ENCODE measurements at regions not wholly inside any gene's neighbourhood (a gene's known extent, or its start where the extent isn't known, plus 50 kb on each side); places are given as distances from the start of the nearest gene placed in this dataset.

DNA sequence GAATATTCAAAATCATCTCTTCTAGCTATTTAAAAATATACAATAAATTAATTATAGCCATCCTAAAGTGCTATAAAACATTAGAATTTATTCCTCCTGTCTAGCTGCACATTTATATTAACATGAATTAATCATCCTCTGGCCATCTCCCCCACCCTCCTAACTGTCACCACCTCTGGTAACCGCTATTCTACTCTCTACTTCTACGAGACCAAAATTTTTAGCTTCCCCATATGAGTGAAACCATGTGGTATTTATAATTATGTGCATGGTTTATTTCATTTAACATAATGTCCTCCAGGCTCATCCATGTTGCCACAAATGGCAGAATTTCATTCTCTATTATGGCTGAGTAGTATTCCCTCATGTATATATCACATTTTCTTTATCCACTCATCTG is 265.2 kb downstream of the COG6 start:
- Histone ChIP-seq H3K79me2 (ENCODE audit: control insufficient read depth, insufficient read depth, low read length) (no peaks in the 10 kb centered on the region), H4K20me1 (ENCODE audit: control insufficient read depth, extremely low read depth, insufficient read depth, low read length) (no peaks in the 10 kb centered on the region), H3K9ac (ENCODE audit: control insufficient read depth, extremely low read depth, insufficient read depth, low read length) (no peak overlapping the region), H3K4me1 (ENCODE audit: control insufficient read depth, extremely low read depth, insufficient read depth, low read length) (no peaks in the 10 kb centered on the region), H3K9me1 (ENCODE audit: control insufficient read depth, extremely low read depth, insufficient read depth, low read length) (no peaks in the 10 kb centered on the region), H3K4me2 (ENCODE audit: control insufficient read depth, extremely low read depth, insufficient read depth, low read depth, low read length) (no peak overlapping the region), H3K9me3 (ENCODE audit: control insufficient read depth, low read depth, low read length) (no peaks in the 10 kb centered on the region), H3K27me3 (ENCODE audit: control insufficient read depth, extremely low read depth, insufficient read depth, low read length) (no peaks in the 10 kb centered on the region), H3K4me3 (ENCODE audit: control insufficient read depth in 2 of 3, extremely low read depth in 1 of 3, insufficient read depth in 2 of 3, low read depth in 1 of 3, low read length in 3 of 3) (no peak overlapping the region), H3K27ac (ENCODE audit: control insufficient read depth, insufficient read depth, low read length) (no peak overlapping the region), H3K36me3 (ENCODE audit: control insufficient read depth in 2 of 2, extremely low read depth in 1 of 2, insufficient read depth in 2 of 2, low read length in 2 of 2) (no peaks in the 10 kb centered on the region), H2AFZ (ENCODE audit: control insufficient read depth, low read length) (no peak overlapping the region)
- FAIRE-seq (no peak), DNase-seq (ENCODE audit: low read depth, low spot score) (no peak)
- TF ChIP-seq EZH2 (IDR thresholded peaks at IDR 0.05; ENCODE audit: low read length): no peak
- TF ChIP-seq, protein P1, sequence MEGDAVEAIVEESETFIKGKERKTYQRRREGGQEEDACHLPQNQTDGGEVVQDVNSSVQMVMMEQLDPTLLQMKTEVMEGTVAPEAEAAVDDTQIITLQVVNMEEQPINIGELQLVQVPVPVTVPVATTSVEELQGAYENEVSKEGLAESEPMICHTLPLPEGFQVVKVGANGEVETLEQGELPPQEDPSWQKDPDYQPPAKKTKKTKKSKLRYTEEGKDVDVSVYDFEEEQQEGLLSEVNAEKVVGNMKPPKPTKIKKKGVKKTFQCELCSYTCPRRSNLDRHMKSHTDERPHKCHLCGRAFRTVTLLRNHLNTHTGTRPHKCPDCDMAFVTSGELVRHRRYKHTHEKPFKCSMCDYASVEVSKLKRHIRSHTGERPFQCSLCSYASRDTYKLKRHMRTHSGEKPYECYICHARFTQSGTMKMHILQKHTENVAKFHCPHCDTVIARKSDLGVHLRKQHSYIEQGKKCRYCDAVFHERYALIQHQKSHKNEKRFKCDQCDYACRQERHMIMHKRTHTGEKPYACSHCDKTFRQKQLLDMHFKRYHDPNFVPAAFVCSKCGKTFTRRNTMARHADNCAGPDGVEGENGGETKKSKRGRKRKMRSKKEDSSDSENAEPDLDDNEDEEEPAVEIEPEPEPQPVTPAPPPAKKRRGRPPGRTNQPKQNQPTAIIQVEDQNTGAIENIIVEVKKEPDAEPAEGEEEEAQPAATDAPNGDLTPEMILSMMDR (optimal IDR thresholded peaks at IDR 0.05 in 1 of 3, IDR thresholded peaks at IDR 0.05 in 1 of 3, conservative IDR thresholded peaks at IDR 0.05 in 1 of 3; ENCODE audit: extremely low read depth in 1 of 3, insufficient read depth in 2 of 3, low read length in 3 of 3): no peak
- dilution Hi-C loops (cut with MboI; ENCODE audit: extremely low pct_ligation_motif_present, low sequenced_read_pairs): no loop called here

DNA sequence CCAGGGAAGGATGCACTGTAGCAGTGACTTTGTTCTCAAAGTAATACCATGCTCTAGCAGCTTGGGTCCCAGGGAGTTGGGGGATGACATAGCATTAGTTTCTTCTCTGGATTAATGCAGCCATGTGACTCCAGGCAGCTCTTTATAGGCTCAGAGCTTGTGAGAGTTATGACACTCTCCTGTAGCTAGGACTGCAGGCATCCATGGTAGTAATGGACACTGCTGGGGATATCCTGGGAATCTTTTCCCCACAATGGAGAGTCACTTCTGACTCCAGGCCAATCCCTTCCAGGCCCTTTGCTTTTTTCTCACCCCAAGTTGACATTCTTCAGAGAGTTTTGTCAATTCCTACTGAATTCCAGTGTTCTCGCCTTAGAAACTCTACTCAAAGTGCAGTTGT is 270.9 kb downstream of the COG6 start:
- Histone ChIP-seq H3K4me2 (ENCODE audit: control insufficient read depth, extremely low read depth, insufficient read depth, low read depth, low read length) (no peak overlapping the region), H3K4me1 (ENCODE audit: control insufficient read depth, extremely low read depth, insufficient read depth, low read length) (no peaks in the 10 kb centered on the region), H3K9ac (ENCODE audit: control insufficient read depth, extremely low read depth, insufficient read depth, low read length) (no peak overlapping the region), H3K9me3 (ENCODE audit: control insufficient read depth, low read depth, low read length) (peaks cover 2% of the 10 kb centered on the region), H3K27me3 (ENCODE audit: control insufficient read depth, extremely low read depth, insufficient read depth, low read length) (no peaks in the 10 kb centered on the region), H4K20me1 (ENCODE audit: control insufficient read depth, extremely low read depth, insufficient read depth, low read length) (no peaks in the 10 kb centered on the region), H3K36me3 (ENCODE audit: control insufficient read depth in 2 of 2, extremely low read depth in 1 of 2, insufficient read depth in 2 of 2, low read length in 2 of 2) (no peaks in the 10 kb centered on the region), H3K4me3 (ENCODE audit: control insufficient read depth in 2 of 3, extremely low read depth in 1 of 3, insufficient read depth in 2 of 3, low read depth in 1 of 3, low read length in 3 of 3) (no peak overlapping the region), H2AFZ (ENCODE audit: control insufficient read depth, low read length) (no peak overlapping the region), H3K9me1 (ENCODE audit: control insufficient read depth, extremely low read depth, insufficient read depth, low read length) (no peaks in the 10 kb centered on the region), H3K27ac (ENCODE audit: control insufficient read depth, insufficient read depth, low read length) (no peak overlapping the region), H3K79me2 (ENCODE audit: control insufficient read depth, insufficient read depth, low read length) (no peaks in the 10 kb centered on the region)
- TF ChIP-seq EZH2 (IDR thresholded peaks at IDR 0.05; ENCODE audit: low read length): no peak
- TF ChIP-seq, protein P1 (optimal IDR thresholded peaks at IDR 0.05 in 1 of 3, IDR thresholded peaks at IDR 0.05 in 1 of 3, conservative IDR thresholded peaks at IDR 0.05 in 1 of 3; ENCODE audit: extremely low read depth in 1 of 3, insufficient read depth in 2 of 3, low read length in 3 of 3): no peak
- DNase-seq (ENCODE audit: low read depth, low spot score) (no peak), FAIRE-seq (no peak)
- dilution Hi-C loops (cut with MboI; ENCODE audit: extremely low pct_ligation_motif_present, low sequenced_read_pairs): no loop called here

Data from keratinocyte (primary cell).